CD14-positive monocyte (primary cell): ENCODE measurements at regions not wholly inside any gene's neighbourhood (a gene's known extent, or its start where the extent isn't known, plus 50 kb on each side); places are given as distances from the start of the nearest gene placed in this dataset.

ENCODE experiments used
- DNase-seq, 3 donors: peaks; one replicate each; pipeline ENCODE4 v3.0.0-alpha.2; 2011 to 2022
- H2AFZ ChIP-seq: 2 replicates; pipeline ENCODE4 v1.6.0; 2012; ENCODE audit warnings: mild to moderate bottlenecking, low read depth, low read length, inconsistent platforms; ENCODE audit not compliant: insufficient read depth, poor library complexity, severe bottlenecking
- H3K27ac ChIP-seq, 2 donors: 1 replicate in 1 of 2; 2 replicates in 1 of 2; pipeline ENCODE4 v1.5.1; 2012 to 2013; ENCODE audit warnings: low read length in 2 of 2, control low read depth in 1 of 2, inconsistent platforms in 1 of 2, low read depth in 1 of 2, mild to moderate bottlenecking in 1 of 2
- H3K27me3 ChIP-seq, 2 donors: one replicate each; pipeline versions ENCODE4 v1.6.0 to v1.6.1; 2011 to 2013; ENCODE audit warnings: low read length in 2 of 2; ENCODE audit not compliant: control insufficient read depth in 2 of 2, insufficient read depth in 2 of 2
- H3K36me3 ChIP-seq, 2 donors: replicated peaks in 1 of 2; 1 replicate in 1 of 2; 2 replicates in 1 of 2; pipeline versions ENCODE4 v1.5.1 to v1.6.1; 2012 to 2013; ENCODE audit warnings: low read length in 2 of 2, control low read depth in 1 of 2, inconsistent platforms in 1 of 2, mild to moderate bottlenecking in 1 of 2; ENCODE audit not compliant: insufficient read depth in 2 of 2, control insufficient read depth in 1 of 2
- H3K4me1 ChIP-seq, 2 donors: 1 replicate in 1 of 2; 2 replicates in 1 of 2; pipeline versions ENCODE4 v1.5.1 to v1.6.1; 2012 to 2013; ENCODE audit warnings: low read length in 2 of 2, control low read depth in 1 of 2, inconsistent platforms in 1 of 2, mild to moderate bottlenecking in 1 of 2, moderate library complexity in 1 of 2; ENCODE audit not compliant: insufficient read depth in 2 of 2, control insufficient read depth in 1 of 2
- H3K4me2 ChIP-seq: replicated peaks from 2 replicates; pipeline ENCODE3; 2012; ENCODE audit warnings: low read length, moderate library complexity, mild to moderate bottlenecking; ENCODE audit not compliant: poor library complexity, severe bottlenecking; ENCODE audit errors: extremely low read depth
- H3K4me3 ChIP-seq, 3 experiments: fragments of 200-600 bp in 1 of 3; sonication (generic) in 1 of 3; replicated peaks in 1 of 3; 1 replicate in 2 of 3; 2 replicates in 1 of 3; pipeline ENCODE4 v1.5.1; 2011 to 2013; ENCODE audit warnings: low read length in 3 of 3, mild to moderate bottlenecking in 3 of 3, control low read depth in 2 of 3, low read depth in 2 of 3, inconsistent platforms in 1 of 3, moderate library complexity in 1 of 3
- H3K79me2 ChIP-seq: 2 replicates; pipeline ENCODE4 v1.6.0; 2012; ENCODE audit warnings: mild to moderate bottlenecking, control low read depth, inconsistent platforms, low read length, moderate library complexity; ENCODE audit not compliant: insufficient read depth
- H3K9ac ChIP-seq: 2 replicates; pipeline ENCODE4 v1.6.0; 2017; ENCODE audit warnings: low read length, mild to moderate bottlenecking; ENCODE audit not compliant: insufficient read depth, poor library complexity, severe bottlenecking
- H3K9me3 ChIP-seq, 2 donors: replicated peaks in 1 of 2; 1 replicate in 1 of 2; 2 replicates in 1 of 2; pipeline versions ENCODE4 v1.5.1 to v1.6.1; 2012 to 2013; ENCODE audit warnings: low read length in 2 of 2, control low read depth in 1 of 2; ENCODE audit not compliant: control insufficient read depth in 1 of 2, insufficient read depth in 1 of 2
- H4K20me1 ChIP-seq: 2 replicates; pipeline ENCODE4 v1.6.0; 2012; ENCODE audit warnings: mild to moderate bottlenecking, low read length, control low read depth, moderate library complexity; ENCODE audit not compliant: insufficient read depth
- H3K27ac Mint-ChIP-seq, 7 donors: one replicate each; pipeline ENCODE4 v1.8.0; 2020; ENCODE audit warnings: mild to moderate bottlenecking in 7 of 7, mixed read lengths in 7 of 7, moderate library complexity in 6 of 7, inconsistent platforms in 2 of 7
- H3K27me3 Mint-ChIP-seq, 3 donors: one replicate each; pipeline ENCODE4 v1.8.0; 2021 to 2022; ENCODE audit warnings: low read depth in 3 of 3, mild to moderate bottlenecking in 3 of 3, mixed read lengths in 3 of 3, moderate library complexity in 3 of 3, inconsistent platforms in 1 of 3
- H3K36me3 Mint-ChIP-seq, 2 donors: one replicate each; pipeline ENCODE4 v1.8.0; 2020; ENCODE audit warnings: mixed read lengths in 2 of 2, inconsistent platforms in 1 of 2, mild to moderate bottlenecking in 1 of 2
- H3K4me1 Mint-ChIP-seq: one replicate; pipeline ENCODE4 v1.8.0; 2020; ENCODE audit warnings: mild to moderate bottlenecking, mixed read lengths
- H3K4me3 Mint-ChIP-seq, 2 donors: one replicate each; pipeline ENCODE4 v1.8.0; 2020; ENCODE audit warnings: mild to moderate bottlenecking in 2 of 2, mixed read lengths in 2 of 2, moderate library complexity in 1 of 2
- H3K9me3 Mint-ChIP-seq, 7 donors: one replicate each; pipeline ENCODE4 v1.8.0; 2020 to 2022; ENCODE audit warnings: mixed read lengths in 7 of 7, mild to moderate bottlenecking in 6 of 7, moderate library complexity in 6 of 7, inconsistent platforms in 2 of 7
- CTCF ChIP-seq: fragments of 200-600 bp; IDR thresholded peaks from one replicate; pipeline ENCODE4 v1.8.0; 2022; ENCODE audit warnings: antibody characterized with exemption, mild to moderate bottlenecking
- WGBS: methylation state at CpG from one replicate; pipeline ENCODE4 v1.1.5; 2013; ENCODE audit warnings: missing lambda C conversion rate; ENCODE audit not compliant: insufficient coverage; 5-methylcytosine and 5-hydroxymethylcytosine counted together
- intact Hi-C, 2 donors: fragments of 100-400 bp; cut with micrococcal nuclease; formaldehyde crosslinking; loops; one replicate each; pipeline versions ENCODE4 v1.15.0 to v1.15.1; 2023

GRCh38 chr9:31700252-31701045, 684.0 kb upstream of the ACO1 start:
- Histone ChIP-seq H3K4me1 (no peaks in the 10 kb centered on the region), H2AFZ (no peak overlapping the region), H3K27me3 (no peaks in the 10 kb centered on the region), H3K4me2 (no peak overlapping the region), H4K20me1 (no peaks in the 10 kb centered on the region), H3K4me3 (no peak overlapping the region), H3K36me3 (no peaks in the 10 kb centered on the region), H3K9me3 (no peaks in the 10 kb centered on the region), H3K79me2 (no peaks in the 10 kb centered on the region), H3K9ac (no peak overlapping the region), H3K27ac (no peak overlapping the region)
- no peaks in the 10 kb centered on the region for H3K36me3 Mint-ChIP-seq
- no peak overlapping the region for H3K4me3 Mint-ChIP-seq
- H3K9me3 Mint-ChIP-seq: peaks cover 0 to 3% (median 0%) of the 10 kb centered on the region in 7 donors
- 80% methylated on average over 1 of the region's 3 CpGs for WGBS
- DNase-seq: no peak
- no peak for TF ChIP-seq CTCF
- intact Hi-C loops: no loop called here
- no peaks in the 10 kb centered on the region for H3K27me3 Mint-ChIP-seq
- H3K4me1 Mint-ChIP-seq: no peaks in the 10 kb centered on the region
- H3K27ac Mint-ChIP-seq: no peak overlapping the region

GRCh38 chr9:31702957-31703356, 681.5 kb upstream of the ACO1 start:
- Histone ChIP-seq H3K36me3 (no peaks in the 10 kb centered on the region), H3K79me2 (no peaks in the 10 kb centered on the region), H4K20me1 (no peaks in the 10 kb centered on the region), H3K4me2 (no peak overlapping the region), H3K4me1 (no peaks in the 10 kb centered on the region), H3K27ac (no peak overlapping the region), H3K9ac (no peak overlapping the region), H3K9me3 (no peaks in the 10 kb centered on the region), H2AFZ (no peak overlapping the region), H3K27me3 (no peaks in the 10 kb centered on the region), H3K4me3 (no peak overlapping the region)
- intact Hi-C loops: no loop called here
- H3K4me1 Mint-ChIP-seq: no peaks in the 10 kb centered on the region
- no peak for TF ChIP-seq CTCF
- H3K27ac Mint-ChIP-seq: no peak overlapping the region
- DNase-seq: no peak
- peaks cover 0 to 3% (median 2%) of the 10 kb centered on the region in 7 donors for H3K9me3 Mint-ChIP-seq
- no peaks in the 10 kb centered on the region for H3K36me3 Mint-ChIP-seq
- H3K4me3 Mint-ChIP-seq: no peak overlapping the region
- WGBS: no CpG with 5 or more reads among the region's 1 CpG
- no peaks in the 10 kb centered on the region for H3K27me3 Mint-ChIP-seq
